NCI-H1417 treated with DMSO at 0.1 percent for 48 hours (cell line): ENCODE measurements at regions not wholly inside any gene's neighbourhood (a gene's known extent, or its start where the extent isn't known, plus 50 kb on each side); places are given as distances from the start of the nearest gene placed in this dataset.

Source experiments
- DNase-seq: peaks from one replicate; lab custom pipeline; 2025; lab: John Stamatoyannopoulos, UW

DNA sequence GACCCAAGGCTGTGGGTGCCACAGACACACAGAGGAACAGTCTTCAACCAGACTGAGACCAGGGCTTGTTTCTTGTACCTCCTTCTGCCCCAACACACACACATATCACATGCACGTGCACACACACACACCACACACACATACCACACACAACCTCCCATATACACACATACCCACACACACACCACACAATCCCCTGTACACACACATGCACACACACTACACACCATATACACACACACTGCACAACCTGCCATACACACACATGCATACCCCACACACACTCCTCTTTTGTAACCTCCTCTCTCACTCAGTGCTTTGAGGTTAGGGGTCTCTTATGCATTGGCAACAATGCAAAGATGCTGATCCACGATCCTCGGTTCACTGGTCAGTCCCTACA, 217.0 kb downstream of the AJAP1 start:
- DNase-seq, result no peak

DNA sequence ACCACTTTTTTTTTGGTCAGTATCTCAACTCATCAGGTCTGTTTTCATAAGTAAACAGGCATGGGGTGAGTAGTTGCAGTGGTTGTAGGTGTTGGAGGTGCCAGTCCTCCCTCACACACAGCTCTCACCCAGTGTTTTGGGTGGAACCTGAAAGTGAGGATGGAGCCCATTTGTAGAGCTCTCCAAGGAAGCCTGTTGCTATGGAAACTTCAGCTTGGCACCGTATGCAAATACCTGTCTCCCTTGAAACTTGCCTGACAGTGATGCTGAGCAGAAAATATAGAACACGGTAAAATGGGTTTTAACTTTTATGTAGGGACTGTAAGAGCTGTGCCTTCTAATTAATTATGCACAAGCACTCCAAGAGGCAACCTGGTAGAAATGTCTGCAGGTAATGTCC, 214.1 kb downstream of the AJAP1 start:
- no peak for DNase-seq

DNA sequence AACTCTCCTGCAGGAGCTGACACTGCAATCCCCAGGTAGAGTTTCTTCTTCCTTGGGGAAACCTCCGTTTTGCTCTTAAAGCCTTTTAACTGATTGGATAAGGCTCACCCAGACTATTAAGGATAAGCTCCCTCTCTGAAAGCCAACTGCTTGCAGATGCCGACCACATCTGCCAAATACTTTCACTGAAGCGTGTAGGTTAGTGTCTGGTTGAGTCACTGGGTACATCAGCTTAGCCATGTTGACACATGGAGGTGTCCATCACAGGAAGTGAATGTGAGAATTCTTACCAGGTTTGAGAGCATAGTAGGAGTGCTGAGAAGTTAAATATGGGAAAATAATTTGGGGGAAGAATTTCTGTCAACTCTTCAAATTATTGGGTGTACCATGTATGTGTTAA, 202.0 kb downstream of the AJAP1 start:
- no peak for DNase-seq

DNA sequence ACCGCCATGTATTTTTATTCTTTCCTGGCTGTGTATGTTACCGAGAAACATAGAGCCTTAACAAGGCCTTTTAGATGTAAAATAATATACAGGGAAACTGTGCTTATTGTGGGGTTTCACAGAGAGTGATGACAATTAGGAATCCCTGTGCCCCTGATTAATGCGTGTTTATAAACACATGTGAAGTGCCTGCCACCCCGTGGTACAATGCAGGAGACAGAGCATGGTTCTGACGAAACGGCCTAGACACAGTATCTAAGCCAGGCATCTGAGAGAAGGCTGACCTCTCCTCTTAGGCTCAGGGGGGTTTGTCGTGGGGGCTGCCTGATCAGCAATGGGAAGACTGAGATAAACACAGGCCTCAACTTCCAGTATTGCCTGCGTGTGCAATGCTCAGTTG, 200.0 kb downstream of the AJAP1 start:
- DNase-seq, result no peak

DNA sequence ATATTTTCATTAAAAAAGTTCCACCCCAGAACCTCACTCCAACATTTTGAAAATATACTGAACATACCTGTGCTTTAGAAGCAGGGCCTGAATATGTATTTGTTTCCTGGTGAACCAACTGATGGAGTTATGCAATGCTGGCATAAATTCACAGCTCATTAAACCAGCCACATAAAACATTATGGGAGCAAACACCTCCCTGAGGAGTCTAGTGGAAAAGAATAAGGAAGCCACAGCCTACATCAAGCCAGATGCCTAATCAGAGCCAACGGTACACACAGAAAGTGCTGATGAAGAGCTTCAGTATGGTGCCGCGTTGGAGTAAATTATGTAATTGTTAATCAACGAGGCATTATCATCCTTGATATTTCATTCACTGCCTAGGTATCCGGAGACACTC, 199.5 kb downstream of the AJAP1 start:
- DNase-seq, result no peak

DNA sequence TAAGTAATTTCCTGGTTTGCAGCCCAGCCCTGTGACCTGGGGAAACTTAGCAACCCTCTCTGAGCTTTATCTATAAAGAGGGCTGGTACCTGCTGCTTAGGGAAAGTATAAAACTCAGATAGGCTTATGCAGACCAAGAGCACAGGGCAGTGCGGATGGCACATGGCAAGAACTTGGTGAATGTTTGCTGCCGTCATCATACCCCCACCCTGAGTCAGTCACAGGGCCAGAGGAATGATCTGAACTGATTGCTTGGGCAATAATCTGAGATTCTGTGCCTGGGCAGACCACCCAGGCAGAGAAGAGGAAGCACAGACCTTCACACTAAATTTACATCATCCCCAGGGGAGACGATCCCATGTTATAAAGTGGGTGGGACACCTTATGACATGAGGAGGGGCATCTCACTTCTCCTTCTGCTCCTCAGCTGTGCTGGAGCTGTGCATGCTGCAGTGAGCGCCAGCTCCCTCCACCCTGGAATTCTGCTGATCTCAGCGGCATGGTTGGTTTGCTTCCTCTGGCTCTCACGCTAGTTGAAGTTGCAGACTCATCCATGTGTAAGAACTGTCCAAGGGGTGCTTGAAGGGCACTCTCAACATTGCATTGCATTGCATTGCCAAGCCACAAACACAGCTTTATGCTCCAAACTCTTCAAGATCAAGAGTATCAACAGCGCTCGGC, 197.1 kb downstream of the AJAP1 start:
- no peak for DNase-seq

DNA sequence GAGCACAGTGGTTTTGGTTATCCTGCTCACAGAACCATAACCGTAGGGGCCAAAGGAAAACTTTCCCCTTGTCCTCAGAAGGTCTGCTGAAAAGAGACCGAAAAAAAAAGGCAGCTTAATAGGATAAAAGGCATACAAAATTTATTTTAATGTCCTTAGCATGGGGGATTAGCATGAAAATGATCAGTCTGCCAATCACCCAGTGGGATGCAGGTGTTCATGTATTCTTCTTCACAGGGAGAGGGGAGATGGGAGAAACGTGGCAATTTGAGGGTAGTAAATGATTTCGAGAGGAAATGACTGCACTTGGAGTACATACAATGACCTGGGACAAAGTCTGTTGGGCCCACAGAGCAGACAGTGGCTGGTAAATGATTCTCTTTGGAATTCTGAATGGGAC, 194.0 kb downstream of the AJAP1 start:
- DNase-seq, result no peak

DNA sequence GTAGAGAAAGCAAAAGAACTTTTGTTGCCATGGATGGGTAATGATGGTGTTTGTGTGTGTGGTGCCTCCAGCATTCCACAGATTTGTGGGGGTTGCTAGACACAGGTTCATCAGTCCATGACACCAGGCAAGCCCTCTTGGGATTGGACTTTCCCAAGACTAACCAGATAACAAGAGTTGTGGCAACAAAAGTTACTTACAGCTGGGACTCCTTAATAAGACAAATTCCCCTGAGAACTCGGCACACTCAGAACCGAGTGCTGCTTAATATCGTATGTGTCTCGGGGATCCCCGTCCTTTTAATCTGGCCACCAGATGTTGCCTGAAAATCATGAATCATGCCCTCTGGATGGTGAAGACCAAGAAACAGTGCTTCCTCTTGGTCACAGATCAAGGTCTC, 193.3 kb downstream of the AJAP1 start:
- no peak for DNase-seq
